ENCODE measurements at regions not wholly inside any gene's neighbourhood (a gene's known extent, or its start where the extent isn't known, plus 50 kb on each side); places are given as distances from the start of the nearest gene placed in this dataset.

GRCh38 chr5:66503203-66503789, 92.9 kb upstream of the MAST4 start:
- Histone ChIP-seq H3K9me3 (no peaks in the 10 kb centered on the region), H3K4me3 (no peak overlapping the region), H3K27ac (no peak overlapping the region), H3K36me3 (no peaks in the 10 kb centered on the region), H3K4me1 (no peaks in the 10 kb centered on the region), H3K27me3 (no peaks in the 10 kb centered on the region)
- intact Hi-C loops (cut with DNase I), result no loop called here
- no peak for TF ChIP-seq POLR2A (IDR thresholded peaks at IDR 0.05)
- no peak for TF ChIP-seq CTCF (IDR thresholded peaks at IDR 0.05)
- 98% methylated on average over 8 of the region's 30 CpGs; no CpG with 5 or more reads in 1 of the 2 donors for WGBS, 2 donors
- DNase-seq, result no peak

GRCh38 chr5:66507106-66507505, 89.1 kb upstream of the MAST4 start:
- Histone ChIP-seq H3K27me3 (no peaks in the 10 kb centered on the region), H3K36me3 (no peaks in the 10 kb centered on the region), H3K27ac (no peak overlapping the region), H3K9me3 (no peaks in the 10 kb centered on the region), H3K4me1 (no peaks in the 10 kb centered on the region), H3K4me3 (no peak overlapping the region)
- intact Hi-C loops (cut with DNase I), result no loop called here
- no peak for DNase-seq
- 80 to 84% methylated on average over 2 of the region's 2 CpGs for WGBS, 2 donors
- TF ChIP-seq POLR2A (IDR thresholded peaks at IDR 0.05) (no peak), CTCF (IDR thresholded peaks at IDR 0.05) (no peak)

- no peak for TF ChIP-seq POLR2A (IDR thresholded peaks at IDR 0.05)
- no peak for TF ChIP-seq CTCF (IDR thresholded peaks at IDR 0.05)
- no peak overlapping the region for H3K27ac ChIP-seq
- DNase-seq, result no peak
- 59 to 68% methylated on average over 4 of the region's 4 CpGs for WGBS, 2 donors
- no peaks in the 10 kb centered on the region for H3K27me3 ChIP-seq
- no peaks in the 10 kb centered on the region for H3K4me1 ChIP-seq
- intact Hi-C loops (cut with DNase I), result no loop called here
- H3K4me3 ChIP-seq, result no peak overlapping the region
- H3K9me3 ChIP-seq, result no peaks in the 10 kb centered on the region
- no peaks in the 10 kb centered on the region for H3K36me3 ChIP-seq
Observed at GRCh38 chr5:66511491-66511890, 84.7 kb upstream of the MAST4 start.

GRCh38 chr5:66513130-66513529, 83.1 kb upstream of the MAST4 start:
- no peak for DNase-seq
- H3K4me1 ChIP-seq, result no peaks in the 10 kb centered on the region
- H3K27me3 ChIP-seq, result no peaks in the 10 kb centered on the region
- no peaks in the 10 kb centered on the region for H3K9me3 ChIP-seq
- 57 to 84% methylated on average over 3 of the region's 3 CpGs for WGBS, 2 donors
- no peaks in the 10 kb centered on the region for H3K36me3 ChIP-seq
- intact Hi-C loops (cut with DNase I), result no loop called here
- no peak overlapping the region for H3K4me3 ChIP-seq
- H3K27ac ChIP-seq, result no peak overlapping the region
- TF ChIP-seq CTCF (IDR thresholded peaks at IDR 0.05), result no peak

- no peak for DNase-seq
- TF ChIP-seq CTCF (IDR thresholded peaks at IDR 0.05) (no peak), POLR2A (IDR thresholded peaks at IDR 0.05) (no peak)
- WGBS, 2 donors, result 71 to 76% methylated on average over 5 of the region's 5 CpGs
Observed at GRCh38 chr5:66515209-66515608, 81.0 kb upstream of the MAST4 start.

More at GRCh38 chr5:66515209-66515608, 81.0 kb upstream of the MAST4 start:
- Histone ChIP-seq H3K27ac (no peak overlapping the region), H3K27me3 (no peaks in the 10 kb centered on the region), H3K9me3 (peaks cover 0 to 3% (median 0%) of the 10 kb centered on the region in 3 donors), H3K4me3 (no peak overlapping the region), H3K36me3 (no peaks in the 10 kb centered on the region), H3K4me1 (no peaks in the 10 kb centered on the region)
- intact Hi-C loops (cut with DNase I), result no loop called here
